ENCODE measurements at regions not wholly inside any gene's neighbourhood (a gene's known extent, or its start where the extent isn't known, plus 50 kb on each side); places are given as distances from the start of the nearest gene placed in this dataset.
"Not testable (repeated sequence)": the region's sequence is repeated elsewhere in the genome, so short reads cannot be mapped to it uniquely, and the experiment has no call there.

DNA sequence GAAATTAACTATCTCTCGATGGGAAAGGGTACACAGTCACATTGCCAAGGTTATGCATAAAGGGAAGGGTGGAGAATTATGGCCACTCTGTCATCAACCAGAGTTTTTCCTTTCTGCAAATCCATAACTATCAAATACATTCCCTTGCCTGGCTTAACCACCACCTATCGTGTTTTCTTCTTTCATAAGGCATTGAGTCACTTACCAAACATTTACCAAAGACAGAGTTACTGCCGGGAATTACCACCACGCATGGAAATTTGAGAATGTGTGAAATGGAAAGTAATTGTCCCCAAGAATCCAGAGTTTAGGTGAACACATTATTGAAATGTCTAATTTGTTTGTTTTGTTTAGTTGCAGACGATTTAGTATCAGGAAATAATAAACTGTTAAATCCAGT lies 134.3 kb upstream of the LRRN1 start:
- Histone ChIP-seq H3K36me3 (no peaks in the 10 kb centered on the region), H3K4me1 (peaks cover 19% of the 10 kb centered on the region), H3K9me3 (replicated peaks) (peaks cover 3% of the 10 kb centered on the region; the same call in 1 of the 2 replicates), H3K27me3 (no peaks in the 10 kb centered on the region), H3K4me3 (no peak overlapping the region), H3K27ac (peak overlapping the region; percentile 49)
- DNase-seq = peak in 1 of 2 experiments; percentile 34

DNA sequence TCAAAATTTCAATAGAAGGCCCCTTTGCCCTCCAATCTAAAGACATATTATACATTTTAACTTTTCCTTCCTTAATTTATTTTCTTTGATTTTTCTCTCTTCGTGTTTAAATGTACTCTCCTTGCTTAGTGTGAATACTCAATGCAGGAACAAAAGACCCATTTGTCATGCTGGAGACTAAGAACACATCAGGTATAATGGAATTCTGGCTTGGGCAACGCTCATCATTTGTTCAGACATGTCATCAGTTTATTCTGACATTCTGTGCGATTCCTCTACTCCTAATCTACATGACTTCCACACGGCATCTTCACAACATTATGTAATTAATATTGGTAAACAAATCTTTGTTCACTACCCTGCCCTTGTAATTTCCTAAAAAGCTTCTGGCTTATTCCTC lies 136.6 kb upstream of the LRRN1 start:
- Histone ChIP-seq H3K27ac (no peak overlapping the region), H3K4me3 (no peak overlapping the region), H3K9me3 (replicated peaks) (peaks cover 3% of the 10 kb centered on the region; the same call in 1 of the 2 replicates), H3K27me3 (no peaks in the 10 kb centered on the region), H3K4me1 (peaks cover 19% of the 10 kb centered on the region), H3K36me3 (no peaks in the 10 kb centered on the region)
- DNase-seq = no peak

DNA sequence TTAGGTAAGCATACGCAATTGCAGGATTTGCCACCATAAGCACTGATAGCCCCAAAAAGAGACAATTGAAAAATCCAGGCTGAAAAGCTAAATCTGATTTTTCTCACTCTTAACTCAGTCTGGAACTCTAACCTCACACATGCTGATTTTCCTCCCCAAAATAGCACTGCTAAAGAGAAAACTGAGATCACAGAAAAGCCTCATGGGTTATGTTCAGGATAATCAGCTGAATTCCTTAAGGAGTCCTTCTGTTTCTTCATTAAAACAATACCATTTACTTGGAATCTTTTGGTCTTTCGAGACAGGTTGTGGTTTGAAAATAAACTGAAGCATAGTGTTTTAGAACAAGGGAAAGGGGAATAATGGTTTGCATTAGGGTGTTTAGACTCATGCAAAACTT lies 144.3 kb upstream of the LRRN1 start:
- H3K4me3 ChIP-seq = no peak overlapping the region
- no peaks in the 10 kb centered on the region for H3K9me3 ChIP-seq (replicated peaks)
- no peaks in the 10 kb centered on the region for H3K4me1 ChIP-seq
- H3K27ac ChIP-seq = no peak overlapping the region
- no peaks in the 10 kb centered on the region for H3K27me3 ChIP-seq
- no peak for DNase-seq
- H3K36me3 ChIP-seq = no peaks in the 10 kb centered on the region

DNA sequence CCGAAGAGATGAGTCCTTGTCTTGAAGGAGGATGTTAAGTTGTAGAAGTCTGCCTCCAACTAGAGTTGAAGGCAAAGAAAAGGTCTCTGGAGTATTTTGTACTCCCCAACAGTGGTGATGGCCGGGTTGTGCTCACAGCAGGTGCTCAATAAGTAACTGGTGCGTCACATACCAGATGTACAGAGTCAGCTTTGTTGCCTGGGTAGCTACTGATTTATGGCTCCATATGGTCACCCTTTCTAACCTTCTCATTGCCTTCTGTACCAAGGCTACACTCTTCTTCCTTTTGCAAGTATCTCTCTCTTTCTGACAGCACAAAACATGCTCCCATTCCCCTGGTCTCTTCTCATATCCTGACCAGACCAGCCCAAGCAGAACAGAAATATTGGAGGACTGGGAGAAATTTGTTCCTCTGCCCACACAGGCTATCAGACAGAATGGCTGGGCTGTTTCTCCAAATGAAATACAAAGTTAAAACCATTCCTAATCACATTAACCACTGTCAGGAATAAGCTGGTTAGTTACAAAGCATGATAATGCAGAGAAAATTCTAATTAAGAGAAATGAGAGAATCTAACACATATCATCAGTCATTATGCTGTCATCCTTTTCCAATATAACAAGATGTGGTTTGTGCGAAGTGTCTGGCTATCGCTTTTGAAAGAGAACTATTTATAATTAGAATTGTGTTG lies 150.1 kb upstream of the LRRN1 start:
- Histone ChIP-seq H3K4me3 (no peak overlapping the region), H3K36me3 (no peaks in the 10 kb centered on the region), H3K4me1 (no peaks in the 10 kb centered on the region), H3K27ac (no peak overlapping the region), H3K27me3 (no peaks in the 10 kb centered on the region), H3K9me3 (replicated peaks) (no peaks in the 10 kb centered on the region)
- no peak for DNase-seq

DNA sequence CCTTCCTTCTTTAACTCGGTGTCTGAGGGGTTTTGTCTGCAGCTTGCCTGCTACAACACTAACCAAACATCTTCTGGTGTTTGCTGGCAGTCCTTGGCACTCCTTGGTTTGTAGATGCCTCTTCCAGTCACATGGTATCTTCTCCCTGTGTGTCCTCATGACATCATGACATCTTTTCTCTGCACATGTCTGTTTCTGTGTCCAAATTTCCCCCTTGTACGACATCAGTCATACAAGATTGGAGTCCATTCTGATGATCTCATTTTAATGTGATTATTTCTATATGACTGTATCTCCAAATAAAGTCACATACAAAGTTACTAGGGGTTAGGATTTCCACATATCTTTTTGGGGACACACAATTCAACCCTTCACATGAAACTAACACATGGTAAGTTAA lies 152.3 kb upstream of the LRRN1 start:
- no peak for DNase-seq
- H3K4me1 ChIP-seq = no peaks in the 10 kb centered on the region
- no peaks in the 10 kb centered on the region for H3K36me3 ChIP-seq
- no peak overlapping the region for H3K27ac ChIP-seq
- no peak overlapping the region for H3K4me3 ChIP-seq
- H3K9me3 ChIP-seq (replicated peaks) = no peaks in the 10 kb centered on the region
- no peaks in the 10 kb centered on the region for H3K27me3 ChIP-seq

DNA sequence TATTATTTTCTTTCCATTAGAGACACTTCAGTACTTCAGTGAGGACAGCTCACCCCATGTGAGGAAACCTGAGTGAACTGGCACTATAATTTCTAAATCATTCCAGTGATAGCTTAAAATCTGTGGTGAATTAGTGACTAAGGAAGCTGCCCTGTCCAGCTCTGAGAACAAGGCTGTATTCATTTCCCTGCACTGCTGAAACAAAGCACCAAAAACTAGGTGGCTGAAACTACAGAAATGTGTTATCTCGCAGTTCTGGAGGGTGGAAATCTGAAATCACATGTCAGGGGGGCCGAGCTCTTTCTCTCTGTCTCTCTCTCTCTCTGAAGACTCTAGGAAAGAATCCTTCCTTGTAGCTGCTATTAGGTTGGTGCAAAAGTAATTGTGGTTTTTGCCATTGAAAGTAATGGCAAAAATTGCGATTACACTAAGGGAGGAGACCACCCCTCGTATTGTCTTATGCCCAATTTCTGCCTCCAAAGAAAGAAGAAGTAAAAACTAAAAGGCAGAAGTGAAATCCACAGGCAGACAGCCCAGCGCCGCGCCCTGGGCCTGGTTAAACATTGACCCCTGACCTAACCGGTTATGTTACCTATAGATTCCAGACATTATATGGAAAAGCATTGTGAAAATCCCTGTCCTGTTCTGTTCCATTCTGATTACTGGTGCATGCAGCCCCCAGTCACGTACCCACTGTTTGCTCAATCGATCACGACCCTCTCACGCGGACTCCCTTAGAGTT lies 153.0 kb upstream of the LRRN1 start:
- not testable (repeated sequence) for H3K27ac ChIP-seq

DNA sequence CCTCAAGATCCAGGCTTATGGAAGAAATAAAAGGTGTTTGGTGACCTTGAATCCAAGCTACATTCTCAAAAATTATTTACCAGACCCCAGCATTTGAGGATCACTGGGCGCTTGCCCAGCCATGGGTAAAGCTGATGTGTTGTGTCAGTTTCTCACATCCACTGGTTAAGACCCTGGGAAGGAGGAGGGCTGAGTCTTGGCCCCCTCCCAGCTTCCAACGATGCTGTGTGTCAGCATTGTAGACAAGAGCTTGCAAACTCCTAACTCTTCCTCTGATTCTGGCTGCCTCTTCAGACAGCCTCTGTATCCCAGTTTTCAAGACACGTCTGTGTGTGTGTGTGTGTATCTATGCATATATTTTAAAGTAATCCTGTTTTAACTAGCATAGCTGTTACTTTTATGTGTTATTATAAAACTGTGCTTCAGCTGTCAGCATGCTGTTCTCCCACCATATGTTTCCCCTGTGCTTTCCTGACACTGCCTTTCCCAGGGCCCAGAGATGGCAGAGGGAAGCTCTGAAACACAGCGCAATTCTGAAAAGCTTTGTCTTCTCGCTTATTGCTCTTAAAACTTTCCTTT lies 157.3 kb upstream of the LRRN1 start:
- Histone ChIP-seq H3K27me3 (no peaks in the 10 kb centered on the region), H3K27ac (no peak overlapping the region), H3K36me3 (no peaks in the 10 kb centered on the region), H3K9me3 (replicated peaks) (no peaks in the 10 kb centered on the region), H3K4me1 (no peaks in the 10 kb centered on the region), H3K4me3 (no peak overlapping the region)
- no peak for DNase-seq

More for the DNA sequence above, 153.0 kb upstream of the LRRN1 start:
- not testable (repeated sequence) for H3K4me1 ChIP-seq; DNase-seq; H3K36me3 ChIP-seq; H3K9me3 ChIP-seq (replicated peaks); H3K4me3 ChIP-seq; H3K27me3 ChIP-seq

DNA sequence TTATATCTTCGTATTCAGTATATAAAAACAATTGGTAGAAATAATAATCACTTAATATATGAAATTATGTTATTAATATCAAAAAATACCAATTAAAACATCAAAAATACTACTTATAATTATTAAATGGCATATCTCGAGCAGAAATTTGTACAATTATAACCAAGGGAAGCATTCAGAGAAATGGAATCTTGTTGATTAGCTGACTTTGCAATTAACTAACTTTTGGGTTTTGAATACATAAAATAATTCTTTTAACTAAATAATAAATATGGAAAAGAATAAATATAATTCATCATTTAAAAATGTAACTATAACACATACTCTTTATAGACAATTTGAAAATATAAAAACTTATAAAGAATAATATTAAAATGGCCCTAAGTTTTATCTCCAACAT lies 160.2 kb upstream of the LRRN1 start:
- Histone ChIP-seq H3K4me1 (no peaks in the 10 kb centered on the region), H3K27ac (no peak overlapping the region), H3K27me3 (no peaks in the 10 kb centered on the region), H3K36me3 (no peaks in the 10 kb centered on the region), H3K9me3 (replicated peaks) (no peaks in the 10 kb centered on the region), H3K4me3 (no peak overlapping the region)
- no peak for DNase-seq

DNA sequence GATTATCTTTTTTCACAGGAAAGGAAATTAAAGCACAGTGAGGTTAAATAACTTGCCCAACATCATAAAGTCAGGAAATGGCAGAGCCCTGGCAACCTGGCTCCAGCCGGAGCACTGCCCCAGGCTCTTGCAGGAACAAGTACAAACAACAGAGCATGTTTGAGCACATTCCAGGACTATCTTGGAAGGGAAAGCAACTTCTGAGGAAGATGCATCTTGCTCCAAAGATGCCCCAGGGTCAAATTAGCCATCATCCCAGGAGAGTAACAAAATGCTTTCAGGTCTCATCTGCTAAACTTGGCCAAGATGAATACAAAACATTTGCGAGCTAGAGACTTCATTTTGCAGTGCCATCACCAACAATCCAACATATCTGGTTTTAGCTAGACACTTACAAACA lies 162.4 kb upstream of the LRRN1 start:
- DNase-seq = no peak
- no peaks in the 10 kb centered on the region for H3K4me1 ChIP-seq

DNA sequence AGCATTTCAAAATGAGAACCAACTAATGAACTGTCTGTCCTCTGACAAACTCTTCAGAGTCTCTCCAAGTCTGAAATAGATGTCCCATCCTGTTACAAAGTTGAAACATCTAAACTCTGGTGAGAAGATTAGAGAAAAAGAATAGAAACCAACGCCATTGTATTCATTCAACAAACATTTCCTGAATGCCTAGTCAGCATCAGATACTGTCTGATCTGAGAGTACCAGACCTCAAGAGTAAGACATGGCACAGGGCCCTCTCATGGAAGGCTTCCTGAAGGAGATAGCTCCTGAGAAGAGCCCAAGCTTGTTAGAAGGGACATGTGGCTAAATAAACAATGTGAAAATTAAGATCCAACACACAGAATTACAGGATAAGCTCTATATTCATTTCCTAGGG lies 164.1 kb upstream of the LRRN1 start:
- Histone ChIP-seq H3K4me1 (no peaks in the 10 kb centered on the region), H3K27ac (no peak overlapping the region), H3K36me3 (no peaks in the 10 kb centered on the region), H3K9me3 (replicated peaks) (no peaks in the 10 kb centered on the region), H3K27me3 (no peaks in the 10 kb centered on the region), H3K4me3 (no peak overlapping the region)
- no peak for DNase-seq

More for the DNA sequence above, 162.4 kb upstream of the LRRN1 start:
- Histone ChIP-seq H3K36me3 (no peaks in the 10 kb centered on the region), H3K27me3 (no peaks in the 10 kb centered on the region), H3K9me3 (replicated peaks) (no peaks in the 10 kb centered on the region), H3K27ac (no peak overlapping the region), H3K4me3 (no peak overlapping the region)

DNA sequence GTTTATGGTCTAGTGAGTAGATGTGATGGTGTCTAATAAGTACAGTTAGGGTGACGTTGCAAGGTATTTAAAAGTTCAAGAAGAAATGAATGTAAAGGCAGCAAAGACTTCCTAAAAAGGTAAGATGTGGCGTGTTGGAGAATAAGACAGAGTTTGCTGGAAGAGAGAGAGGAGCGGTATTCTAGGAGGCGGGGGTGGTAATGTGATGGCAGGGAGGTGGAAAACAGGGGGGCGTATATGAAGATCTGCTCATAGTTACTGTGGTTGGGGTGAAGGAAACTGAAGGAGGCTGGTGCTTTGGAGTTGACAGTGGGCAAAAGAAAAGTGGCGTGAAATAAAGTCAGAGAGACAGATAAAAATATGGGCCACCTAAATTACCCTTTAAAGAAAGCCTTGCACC lies 164.9 kb upstream of the LRRN1 start:
- no peaks in the 10 kb centered on the region for H3K27me3 ChIP-seq
- no peaks in the 10 kb centered on the region for H3K36me3 ChIP-seq
- no peak for DNase-seq
- no peak overlapping the region for H3K4me3 ChIP-seq
- no peak overlapping the region for H3K27ac ChIP-seq
- H3K9me3 ChIP-seq (replicated peaks) = no peaks in the 10 kb centered on the region
- H3K4me1 ChIP-seq = no peaks in the 10 kb centered on the region

DNA sequence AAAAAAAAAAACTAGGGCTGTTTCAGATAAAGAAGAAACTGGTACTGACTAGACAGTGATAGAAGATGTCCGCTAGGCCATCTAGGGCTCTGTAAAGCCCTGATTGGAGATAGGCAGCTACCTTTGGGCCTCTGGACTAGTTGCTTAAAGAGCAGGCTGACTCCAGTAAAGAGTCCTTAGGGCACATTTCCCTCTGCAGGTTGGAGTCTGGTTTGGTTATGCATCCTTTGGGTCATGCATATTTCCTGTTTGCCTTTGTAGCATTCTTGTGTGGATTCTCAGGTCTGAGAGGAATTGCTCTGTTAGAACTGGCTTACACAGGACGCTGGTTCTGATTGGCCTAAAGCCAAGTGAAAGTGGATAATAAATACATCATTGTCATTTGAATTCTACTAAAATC lies 165.5 kb upstream of the LRRN1 start:
- H3K36me3 ChIP-seq = no peaks in the 10 kb centered on the region
- H3K27me3 ChIP-seq = no peaks in the 10 kb centered on the region
- H3K4me1 ChIP-seq = no peaks in the 10 kb centered on the region
- no peaks in the 10 kb centered on the region for H3K9me3 ChIP-seq (replicated peaks)
- no peak overlapping the region for H3K27ac ChIP-seq
- no peak for DNase-seq
- H3K4me3 ChIP-seq = no peak overlapping the region

DNA sequence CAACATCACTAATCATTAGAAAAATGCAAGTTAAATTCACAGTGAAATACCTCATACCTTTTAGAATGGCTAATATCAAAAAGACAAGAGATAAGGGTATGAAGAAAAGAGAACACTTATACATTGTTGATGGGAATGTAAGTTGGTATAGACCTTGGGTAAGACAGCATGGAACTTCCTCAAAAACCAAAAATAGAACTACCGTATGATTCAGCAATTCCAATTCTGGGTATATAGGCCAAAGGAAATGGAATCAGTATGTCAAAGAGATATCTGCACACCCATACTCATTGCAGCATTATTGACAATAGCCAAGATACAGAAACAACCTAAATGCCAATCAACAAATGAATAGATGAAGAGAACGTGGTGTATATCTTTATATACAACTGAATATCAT lies 166.8 kb upstream of the LRRN1 start:
- H3K4me3 ChIP-seq = no peak overlapping the region
- H3K36me3 ChIP-seq = no peaks in the 10 kb centered on the region
- no peaks in the 10 kb centered on the region for H3K4me1 ChIP-seq
- no peak for DNase-seq
- H3K27ac ChIP-seq = no peak overlapping the region
- no peaks in the 10 kb centered on the region for H3K9me3 ChIP-seq (replicated peaks)
- H3K27me3 ChIP-seq = no peaks in the 10 kb centered on the region

DNA sequence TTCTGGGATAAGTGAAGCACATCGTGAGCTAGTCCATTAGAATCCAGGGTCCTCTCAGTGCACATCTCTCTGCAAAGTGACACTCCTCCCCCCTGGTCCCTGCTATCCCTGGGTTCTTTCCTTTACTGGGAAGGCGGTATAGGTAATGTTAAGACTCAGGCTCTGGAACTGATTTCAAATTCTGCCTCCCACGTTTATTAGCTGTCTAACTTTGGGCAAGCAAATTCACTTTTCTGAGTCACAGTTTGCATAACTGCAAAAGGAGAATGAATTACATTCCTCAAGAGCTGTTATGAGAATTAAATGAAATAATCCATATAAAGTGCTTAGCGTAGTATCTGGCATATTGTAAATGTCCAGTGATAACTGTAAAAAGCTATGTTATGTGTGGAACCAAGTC lies 168.1 kb upstream of the LRRN1 start:
- no peaks in the 10 kb centered on the region for H3K36me3 ChIP-seq
- no peaks in the 10 kb centered on the region for H3K9me3 ChIP-seq (replicated peaks)
- no peak overlapping the region for H3K27ac ChIP-seq
- no peaks in the 10 kb centered on the region for H3K4me1 ChIP-seq
- DNase-seq = no peak
- no peak overlapping the region for H3K4me3 ChIP-seq
- H3K27me3 ChIP-seq = no peaks in the 10 kb centered on the region

DNA sequence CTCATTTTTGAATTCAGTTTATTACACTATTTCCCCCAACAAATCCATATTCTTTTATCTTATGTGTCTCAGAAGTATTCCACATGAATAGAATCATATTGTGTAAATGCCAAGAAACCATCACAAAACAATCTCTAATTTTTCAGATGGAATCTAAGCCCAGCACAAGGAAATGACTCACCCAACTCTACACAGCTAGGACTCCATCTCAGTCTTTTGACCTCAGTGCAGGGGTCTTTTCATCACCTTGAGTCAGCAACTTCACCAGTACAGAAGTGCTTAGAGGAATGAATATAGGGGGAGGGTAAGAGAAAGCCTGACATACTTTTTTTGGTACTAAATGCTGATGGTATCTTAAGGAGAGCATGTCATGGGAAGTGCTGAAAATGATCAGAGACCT lies 169.3 kb upstream of the LRRN1 start:
- Histone ChIP-seq H3K27me3 (no peaks in the 10 kb centered on the region), H3K27ac (no peak overlapping the region), H3K4me1 (no peaks in the 10 kb centered on the region), H3K9me3 (replicated peaks) (no peaks in the 10 kb centered on the region), H3K36me3 (no peaks in the 10 kb centered on the region), H3K4me3 (no peak overlapping the region)
- no peak for DNase-seq
